H9 (cell line): ENCODE measurements at regions not wholly inside any gene's neighbourhood (a gene's known extent, or its start where the extent isn't known, plus 50 kb on each side); places are given as distances from the start of the nearest gene placed in this dataset.

Experiments used
- DNase-seq: peaks from one replicate; pipeline ENCODE4 v3.0.0-alpha.2; 2017
- H2AFZ ChIP-seq: one replicate; pipeline ENCODE4 v1.6.1; 2013; ENCODE audit warnings: mild to moderate bottlenecking, low read length, control low read depth, moderate library complexity
- H2AK5ac ChIP-seq: 2 replicates; pipeline ENCODE4 v1.6.1; 2013; ENCODE audit warnings: low read length, control low read depth, mixed read lengths; ENCODE audit not compliant: insufficient read length
- H2BK120ac ChIP-seq: one replicate; pipeline ENCODE4 v1.6.1; 2013; ENCODE audit warnings: low read depth, mild to moderate bottlenecking, low read length, control low read depth, inconsistent platforms; ENCODE audit not compliant: poor library complexity, severe bottlenecking
- H2BK12ac ChIP-seq: 2 replicates; pipeline ENCODE4 v1.6.1; 2013; ENCODE audit warnings: low read length, control low read depth, mixed read lengths, low read depth; ENCODE audit not compliant: insufficient read length
- H2BK15ac ChIP-seq: 2 replicates; pipeline ENCODE4 v1.6.1; 2013; ENCODE audit warnings: low read depth, low read length, control low read depth
- H2BK20ac ChIP-seq: one replicate; pipeline ENCODE4 v1.6.1; 2013; ENCODE audit warnings: low read depth, mild to moderate bottlenecking, low read length, control low read depth, inconsistent platforms; ENCODE audit not compliant: poor library complexity, severe bottlenecking
- H2BK5ac ChIP-seq: 2 replicates; pipeline ENCODE4 v1.6.1; 2013; ENCODE audit warnings: low read length, control low read depth, mixed read lengths; ENCODE audit not compliant: insufficient read length
- H3K14ac ChIP-seq: 2 replicates; pipeline ENCODE4 v1.6.1; 2013; ENCODE audit warnings: low read length, control low read depth; ENCODE audit not compliant: insufficient read depth
- H3K18ac ChIP-seq: 2 replicates; pipeline ENCODE4 v1.6.1; 2013; ENCODE audit warnings: low read depth, mild to moderate bottlenecking, mixed read lengths, low read length, control low read depth; ENCODE audit not compliant: insufficient read length
- H3K23ac ChIP-seq: 2 replicates; pipeline ENCODE4 v1.6.1; 2013; ENCODE audit warnings: low read length, control low read depth, mixed read lengths, low read depth; ENCODE audit not compliant: insufficient read length
- H3K23me2 ChIP-seq: 2 replicates; pipeline ENCODE4 v1.6.1; 2013; ENCODE audit warnings: low read depth, mild to moderate bottlenecking, mixed read lengths, low read length, control low read depth; ENCODE audit not compliant: insufficient read length, poor library complexity, severe bottlenecking
- H3K27ac ChIP-seq: 2 replicates; pipeline ENCODE4 v1.5.1; 2013; ENCODE audit warnings: low read length, control low read depth, mixed read lengths, low read depth; ENCODE audit not compliant: insufficient read length
- H3K27me3 ChIP-seq: 2 replicates; pipeline ENCODE4 v1.6.1; 2013; ENCODE audit warnings: low read length, control low read depth, inconsistent platforms; ENCODE audit not compliant: insufficient read depth
- H3K4ac ChIP-seq: 2 replicates; pipeline ENCODE4 v1.6.1; 2013; ENCODE audit warnings: low read depth, mild to moderate bottlenecking, control low read depth, inconsistent platforms, low read length, moderate library complexity
- H3K4me1 ChIP-seq: 2 replicates; pipeline ENCODE4 v1.6.1; 2013; ENCODE audit warnings: low read length, control low read depth, inconsistent platforms; ENCODE audit not compliant: insufficient read depth
- H3K4me2 ChIP-seq: 2 replicates; pipeline ENCODE4 v1.6.1; 2013; ENCODE audit warnings: low read length, control low read depth, mixed read lengths; ENCODE audit not compliant: insufficient read length, insufficient read depth
- H3K56ac ChIP-seq: 2 replicates; pipeline ENCODE4 v1.6.1; 2013; ENCODE audit warnings: low read depth, mild to moderate bottlenecking, mixed read lengths, low read length, control low read depth; ENCODE audit not compliant: insufficient read length
- H3K79me1 ChIP-seq: 2 replicates; pipeline ENCODE4 v1.6.1; 2013; ENCODE audit warnings: low read depth, mild to moderate bottlenecking, moderate library complexity, low read length, control low read depth, inconsistent platforms; ENCODE audit not compliant: insufficient read depth, poor library complexity, severe bottlenecking
- H3K79me2 ChIP-seq: 2 replicates; pipeline ENCODE4 v1.6.1; 2013; ENCODE audit warnings: low read length, control low read depth, inconsistent platforms; ENCODE audit not compliant: insufficient read depth
- H3K9ac ChIP-seq: 2 replicates; pipeline ENCODE4 v1.6.1; 2013; ENCODE audit warnings: low read length, control low read depth, mixed read lengths; ENCODE audit not compliant: insufficient read length; ENCODE audit errors: extremely low read depth
- H3K9me3 ChIP-seq: one replicate; pipeline ENCODE4 v1.6.1; 2013; ENCODE audit warnings: low read depth, low read length, inconsistent platforms; ENCODE audit not compliant: control insufficient read depth
- H3T11ph ChIP-seq: one replicate; pipeline ENCODE4 v1.6.1; 2013; ENCODE audit warnings: mild to moderate bottlenecking, low read length, control low read depth, inconsistent platforms
- H4K20me1 ChIP-seq: one replicate; pipeline ENCODE4 v1.6.1; 2013; ENCODE audit not compliant: control insufficient read depth, insufficient read length, insufficient read depth
- H4K5ac ChIP-seq: 2 replicates; pipeline ENCODE4 v1.6.1; 2013; ENCODE audit warnings: low read depth, mild to moderate bottlenecking, mixed read lengths, low read length, control low read depth; ENCODE audit not compliant: insufficient read length
- H4K8ac ChIP-seq: replicated peaks from 2 replicates; pipeline ENCODE4 v1.6.1; 2013; ENCODE audit warnings: low read length, control low read depth, mixed read lengths, low read depth; ENCODE audit not compliant: insufficient read length
- H4K91ac ChIP-seq: 2 replicates; pipeline ENCODE4 v1.6.1; 2013; ENCODE audit warnings: low read depth, mild to moderate bottlenecking, moderate library complexity, mixed read lengths, low read length, control low read depth; ENCODE audit not compliant: insufficient read length
- H3K27ac Mint-ChIP-seq, 3 experiments: 2 replicates in 2 of 3; 3 replicates in 1 of 3; pipeline ENCODE4 v1.8.0; 2020 to 2021; ENCODE audit warnings: mixed read lengths in 3 of 3, mild to moderate bottlenecking in 1 of 3, moderate library complexity in 1 of 3
- H3K27me3 Mint-ChIP-seq: 2 replicates; pipeline ENCODE4 v1.8.0; 2021; ENCODE audit warnings: low read depth, mild to moderate bottlenecking, moderate library complexity, mixed read lengths
- H3K36me3 Mint-ChIP-seq, 3 experiments: 2 replicates in 2 of 3; 3 replicates in 1 of 3; pipeline ENCODE4 v1.8.0; 2020 to 2021; ENCODE audit warnings: low read depth in 3 of 3, mixed read lengths in 3 of 3; ENCODE audit not compliant: insufficient read depth in 1 of 3
- H3K4me1 Mint-ChIP-seq, 2 experiments: 2 replicates each; pipeline ENCODE4 v1.8.0; 2020; ENCODE audit warnings: mixed read lengths in 2 of 2
- H3K4me3 Mint-ChIP-seq, 2 experiments: 2 replicates in 1 of 2; 3 replicates in 1 of 2; pipeline ENCODE4 v1.8.0; 2020 to 2021; ENCODE audit warnings: mild to moderate bottlenecking in 2 of 2, mixed read lengths in 2 of 2, moderate library complexity in 1 of 2
- H3K9me3 Mint-ChIP-seq, 2 experiments: 2 replicates in 1 of 2; 3 replicates in 1 of 2; pipeline ENCODE4 v1.8.0; 2020; ENCODE audit warnings: mild to moderate bottlenecking in 2 of 2, mixed read lengths in 2 of 2, moderate library complexity in 1 of 2
- CTCF ChIP-seq: fragments of 200-600 bp; sonication (generic); conservative IDR thresholded peaks from 3 replicates; pipeline ENCODE4 v1.8.0; 2021; ENCODE audit warnings: antibody characterized with exemption, mild to moderate bottlenecking
- WGBS: extraction: QIAGEN DNeasy Blood & Tissue Kit; methylation state at CpG from one replicate; pipeline ENCODE4 v1.1.7; 2013; ENCODE audit warnings: missing lambda C conversion rate, low lambda C conversion rate, mixed read lengths; ENCODE audit not compliant: insufficient read length; ENCODE audit errors: extremely low coverage; 5-methylcytosine and 5-hydroxymethylcytosine counted together

DNA sequence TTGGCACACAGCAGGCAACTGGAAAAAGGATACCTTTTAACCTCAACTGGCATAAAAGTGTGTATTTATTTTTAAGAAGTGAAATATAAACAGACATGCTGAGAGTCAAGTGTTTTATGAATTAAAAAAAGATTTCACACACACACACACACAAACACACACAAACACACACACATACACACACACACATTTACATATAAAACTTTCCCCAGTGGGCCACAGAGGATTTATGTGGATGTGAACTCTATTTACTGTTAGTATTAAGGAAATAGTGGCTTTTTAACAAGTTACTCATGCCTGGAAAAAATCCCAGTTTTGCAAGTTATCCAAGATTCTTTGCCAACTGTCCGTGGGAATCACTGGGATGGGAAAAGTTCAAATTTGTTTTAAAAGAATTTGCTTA, 725.9 kb upstream of the NR2F2 start:
- Histone ChIP-seq H3K4me2 (no peak overlapping the region), H3K4me1 (peaks cover 3% of the 10 kb centered on the region; the same call in 1 of the 2 replicates), H4K91ac (no peak overlapping the region), H3K14ac (no peak overlapping the region), H3K18ac (no peak overlapping the region), H3K9me3 (no peaks in the 10 kb centered on the region), H3K79me1 (no peaks in the 10 kb centered on the region), H4K5ac (no peak overlapping the region), H2BK5ac (no peak overlapping the region), H3K23me2 (no peaks in the 10 kb centered on the region), H2AFZ (no peak overlapping the region), H4K8ac (no peak overlapping the region), H3K56ac (no peak overlapping the region), H4K20me1 (no peaks in the 10 kb centered on the region), H3K27ac (no peak overlapping the region), H2BK15ac (no peak overlapping the region), H3K4ac (no peak overlapping the region), H3K27me3 (no peaks in the 10 kb centered on the region), H3K23ac (no peak overlapping the region), H2BK120ac (no peak overlapping the region), H3T11ph (no peak overlapping the region), H3K79me2 (no peaks in the 10 kb centered on the region), H3K9ac (no peak overlapping the region), H2BK20ac (no peak overlapping the region), H2AK5ac (no peak overlapping the region), H2BK12ac (no peak overlapping the region)
- Mint-ChIP-seq H3K4me1 (0 out of 4 replicates have a peak, but pooled peaks cover 0 to 4% of the 10 kb centered on the region in 2 experiments), H3K9me3 (peaks cover 2% of the 10 kb centered on the region in 2 experiments; a peak in 2 of 5 replicates), H3K36me3 (no peaks in the 10 kb centered on the region), H3K27ac (no peak overlapping the region), H3K27me3 (no peaks in the 10 kb centered on the region), H3K4me3 (no peak overlapping the region)
- TF ChIP-seq CTCF, result no peak
- no peak for DNase-seq
- WGBS, result no CpG with 5 or more reads among the region's 1 CpG
